H9 (cell line): ENCODE measurements at regions not wholly inside any gene's neighbourhood (a gene's known extent, or its start where the extent isn't known, plus 50 kb on each side); places are given as distances from the start of the nearest gene placed in this dataset.

Experiments used
- DNase-seq: peaks from one replicate; pipeline ENCODE4 v3.0.0-alpha.2; 2017
- H2AFZ ChIP-seq: one replicate; pipeline ENCODE4 v1.6.1; 2013; ENCODE audit warnings: mild to moderate bottlenecking, low read length, control low read depth, moderate library complexity
- H2AK5ac ChIP-seq: 2 replicates; pipeline ENCODE4 v1.6.1; 2013; ENCODE audit warnings: low read length, control low read depth, mixed read lengths; ENCODE audit not compliant: insufficient read length
- H2BK120ac ChIP-seq: one replicate; pipeline ENCODE4 v1.6.1; 2013; ENCODE audit warnings: low read depth, mild to moderate bottlenecking, low read length, control low read depth, inconsistent platforms; ENCODE audit not compliant: poor library complexity, severe bottlenecking
- H2BK12ac ChIP-seq: 2 replicates; pipeline ENCODE4 v1.6.1; 2013; ENCODE audit warnings: low read length, control low read depth, mixed read lengths, low read depth; ENCODE audit not compliant: insufficient read length
- H2BK15ac ChIP-seq: 2 replicates; pipeline ENCODE4 v1.6.1; 2013; ENCODE audit warnings: low read depth, low read length, control low read depth
- H2BK20ac ChIP-seq: one replicate; pipeline ENCODE4 v1.6.1; 2013; ENCODE audit warnings: low read depth, mild to moderate bottlenecking, low read length, control low read depth, inconsistent platforms; ENCODE audit not compliant: poor library complexity, severe bottlenecking
- H2BK5ac ChIP-seq: 2 replicates; pipeline ENCODE4 v1.6.1; 2013; ENCODE audit warnings: low read length, control low read depth, mixed read lengths; ENCODE audit not compliant: insufficient read length
- H3K14ac ChIP-seq: 2 replicates; pipeline ENCODE4 v1.6.1; 2013; ENCODE audit warnings: low read length, control low read depth; ENCODE audit not compliant: insufficient read depth
- H3K18ac ChIP-seq: 2 replicates; pipeline ENCODE4 v1.6.1; 2013; ENCODE audit warnings: low read depth, mild to moderate bottlenecking, mixed read lengths, low read length, control low read depth; ENCODE audit not compliant: insufficient read length
- H3K23ac ChIP-seq: 2 replicates; pipeline ENCODE4 v1.6.1; 2013; ENCODE audit warnings: low read length, control low read depth, mixed read lengths, low read depth; ENCODE audit not compliant: insufficient read length
- H3K23me2 ChIP-seq: 2 replicates; pipeline ENCODE4 v1.6.1; 2013; ENCODE audit warnings: low read depth, mild to moderate bottlenecking, mixed read lengths, low read length, control low read depth; ENCODE audit not compliant: insufficient read length, poor library complexity, severe bottlenecking
- H3K27ac ChIP-seq: 2 replicates; pipeline ENCODE4 v1.5.1; 2013; ENCODE audit warnings: low read length, control low read depth, mixed read lengths, low read depth; ENCODE audit not compliant: insufficient read length
- H3K27me3 ChIP-seq: 2 replicates; pipeline ENCODE4 v1.6.1; 2013; ENCODE audit warnings: low read length, control low read depth, inconsistent platforms; ENCODE audit not compliant: insufficient read depth
- H3K4ac ChIP-seq: 2 replicates; pipeline ENCODE4 v1.6.1; 2013; ENCODE audit warnings: low read depth, mild to moderate bottlenecking, control low read depth, inconsistent platforms, low read length, moderate library complexity
- H3K4me1 ChIP-seq: 2 replicates; pipeline ENCODE4 v1.6.1; 2013; ENCODE audit warnings: low read length, control low read depth, inconsistent platforms; ENCODE audit not compliant: insufficient read depth
- H3K4me2 ChIP-seq: 2 replicates; pipeline ENCODE4 v1.6.1; 2013; ENCODE audit warnings: low read length, control low read depth, mixed read lengths; ENCODE audit not compliant: insufficient read length, insufficient read depth
- H3K56ac ChIP-seq: 2 replicates; pipeline ENCODE4 v1.6.1; 2013; ENCODE audit warnings: low read depth, mild to moderate bottlenecking, mixed read lengths, low read length, control low read depth; ENCODE audit not compliant: insufficient read length
- H3K79me1 ChIP-seq: 2 replicates; pipeline ENCODE4 v1.6.1; 2013; ENCODE audit warnings: low read depth, mild to moderate bottlenecking, moderate library complexity, low read length, control low read depth, inconsistent platforms; ENCODE audit not compliant: insufficient read depth, poor library complexity, severe bottlenecking
- H3K79me2 ChIP-seq: 2 replicates; pipeline ENCODE4 v1.6.1; 2013; ENCODE audit warnings: low read length, control low read depth, inconsistent platforms; ENCODE audit not compliant: insufficient read depth
- H3K9ac ChIP-seq: 2 replicates; pipeline ENCODE4 v1.6.1; 2013; ENCODE audit warnings: low read length, control low read depth, mixed read lengths; ENCODE audit not compliant: insufficient read length; ENCODE audit errors: extremely low read depth
- H3K9me3 ChIP-seq: one replicate; pipeline ENCODE4 v1.6.1; 2013; ENCODE audit warnings: low read depth, low read length, inconsistent platforms; ENCODE audit not compliant: control insufficient read depth
- H3T11ph ChIP-seq: one replicate; pipeline ENCODE4 v1.6.1; 2013; ENCODE audit warnings: mild to moderate bottlenecking, low read length, control low read depth, inconsistent platforms
- H4K20me1 ChIP-seq: one replicate; pipeline ENCODE4 v1.6.1; 2013; ENCODE audit not compliant: control insufficient read depth, insufficient read length, insufficient read depth
- H4K5ac ChIP-seq: 2 replicates; pipeline ENCODE4 v1.6.1; 2013; ENCODE audit warnings: low read depth, mild to moderate bottlenecking, mixed read lengths, low read length, control low read depth; ENCODE audit not compliant: insufficient read length
- H4K8ac ChIP-seq: replicated peaks from 2 replicates; pipeline ENCODE4 v1.6.1; 2013; ENCODE audit warnings: low read length, control low read depth, mixed read lengths, low read depth; ENCODE audit not compliant: insufficient read length
- H4K91ac ChIP-seq: 2 replicates; pipeline ENCODE4 v1.6.1; 2013; ENCODE audit warnings: low read depth, mild to moderate bottlenecking, moderate library complexity, mixed read lengths, low read length, control low read depth; ENCODE audit not compliant: insufficient read length
- H3K27ac Mint-ChIP-seq, 3 experiments: 2 replicates in 2 of 3; 3 replicates in 1 of 3; pipeline ENCODE4 v1.8.0; 2020 to 2021; ENCODE audit warnings: mixed read lengths in 3 of 3, mild to moderate bottlenecking in 1 of 3, moderate library complexity in 1 of 3
- H3K27me3 Mint-ChIP-seq: 2 replicates; pipeline ENCODE4 v1.8.0; 2021; ENCODE audit warnings: low read depth, mild to moderate bottlenecking, moderate library complexity, mixed read lengths
- H3K36me3 Mint-ChIP-seq, 3 experiments: 2 replicates in 2 of 3; 3 replicates in 1 of 3; pipeline ENCODE4 v1.8.0; 2020 to 2021; ENCODE audit warnings: low read depth in 3 of 3, mixed read lengths in 3 of 3; ENCODE audit not compliant: insufficient read depth in 1 of 3
- H3K4me1 Mint-ChIP-seq, 2 experiments: 2 replicates each; pipeline ENCODE4 v1.8.0; 2020; ENCODE audit warnings: mixed read lengths in 2 of 2
- H3K4me3 Mint-ChIP-seq, 2 experiments: 2 replicates in 1 of 2; 3 replicates in 1 of 2; pipeline ENCODE4 v1.8.0; 2020 to 2021; ENCODE audit warnings: mild to moderate bottlenecking in 2 of 2, mixed read lengths in 2 of 2, moderate library complexity in 1 of 2
- H3K9me3 Mint-ChIP-seq, 2 experiments: 2 replicates in 1 of 2; 3 replicates in 1 of 2; pipeline ENCODE4 v1.8.0; 2020; ENCODE audit warnings: mild to moderate bottlenecking in 2 of 2, mixed read lengths in 2 of 2, moderate library complexity in 1 of 2
- WGBS: extraction: QIAGEN DNeasy Blood & Tissue Kit; methylation state at CpG from one replicate; pipeline ENCODE4 v1.1.7; 2013; ENCODE audit warnings: missing lambda C conversion rate, low lambda C conversion rate, mixed read lengths; ENCODE audit not compliant: insufficient read length; ENCODE audit errors: extremely low coverage; 5-methylcytosine and 5-hydroxymethylcytosine counted together
- TF ChIP-seq, protein P1 (sequence below): fragments of 200-600 bp; sonication (generic); conservative IDR thresholded peaks from 3 replicates; pipeline ENCODE4 v1.8.0; 2021; ENCODE audit warnings: antibody characterized with exemption, mild to moderate bottlenecking

DNA sequence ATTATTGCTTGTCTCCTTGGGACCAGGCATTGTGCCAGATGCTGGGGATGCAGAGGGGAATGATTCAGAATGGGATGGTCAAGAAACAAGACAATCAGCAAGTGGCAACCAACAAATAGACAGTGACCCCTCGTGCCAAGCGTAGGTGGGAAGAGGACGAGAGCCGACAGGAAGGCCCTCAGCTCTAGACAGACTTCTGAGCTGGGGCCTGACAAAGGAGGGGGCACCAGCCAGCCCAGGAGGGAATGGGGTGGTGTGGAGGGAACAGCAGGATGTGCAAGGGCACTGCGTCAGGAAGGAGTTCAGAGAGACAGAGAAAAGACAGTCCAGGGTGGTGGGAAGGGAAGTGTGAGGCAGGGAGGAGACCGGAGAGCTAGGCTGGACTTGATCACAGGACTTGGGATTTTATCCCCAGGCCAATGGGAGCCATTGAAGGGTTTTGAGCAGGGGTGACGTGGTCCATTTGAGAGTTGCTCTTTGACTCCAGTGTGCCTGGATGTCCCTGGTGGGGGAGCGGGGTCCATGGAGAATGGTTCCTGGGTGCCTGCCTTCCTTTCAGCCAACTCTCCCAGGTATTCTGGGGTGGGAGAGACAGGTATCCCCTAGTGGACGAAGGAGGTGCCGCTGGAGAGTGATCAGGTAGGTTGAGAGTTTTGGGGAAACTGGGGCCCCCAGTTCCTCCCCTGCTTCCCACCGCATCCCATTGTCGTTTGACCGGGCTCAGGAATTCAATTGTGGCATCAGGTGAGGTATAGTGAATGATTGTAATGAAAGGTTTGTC lies 79.3 kb upstream of the ZNF618 start:
- TF ChIP-seq, protein P1, sequence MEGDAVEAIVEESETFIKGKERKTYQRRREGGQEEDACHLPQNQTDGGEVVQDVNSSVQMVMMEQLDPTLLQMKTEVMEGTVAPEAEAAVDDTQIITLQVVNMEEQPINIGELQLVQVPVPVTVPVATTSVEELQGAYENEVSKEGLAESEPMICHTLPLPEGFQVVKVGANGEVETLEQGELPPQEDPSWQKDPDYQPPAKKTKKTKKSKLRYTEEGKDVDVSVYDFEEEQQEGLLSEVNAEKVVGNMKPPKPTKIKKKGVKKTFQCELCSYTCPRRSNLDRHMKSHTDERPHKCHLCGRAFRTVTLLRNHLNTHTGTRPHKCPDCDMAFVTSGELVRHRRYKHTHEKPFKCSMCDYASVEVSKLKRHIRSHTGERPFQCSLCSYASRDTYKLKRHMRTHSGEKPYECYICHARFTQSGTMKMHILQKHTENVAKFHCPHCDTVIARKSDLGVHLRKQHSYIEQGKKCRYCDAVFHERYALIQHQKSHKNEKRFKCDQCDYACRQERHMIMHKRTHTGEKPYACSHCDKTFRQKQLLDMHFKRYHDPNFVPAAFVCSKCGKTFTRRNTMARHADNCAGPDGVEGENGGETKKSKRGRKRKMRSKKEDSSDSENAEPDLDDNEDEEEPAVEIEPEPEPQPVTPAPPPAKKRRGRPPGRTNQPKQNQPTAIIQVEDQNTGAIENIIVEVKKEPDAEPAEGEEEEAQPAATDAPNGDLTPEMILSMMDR: peak; percentile 47
- Histone ChIP-seq H4K20me1 (no peaks in the 10 kb centered on the region), H3K9ac (no peak overlapping the region), H3K4me2 (no peak overlapping the region), H2BK20ac (no peak overlapping the region), H3K9me3 (no peaks in the 10 kb centered on the region), H3K4me1 (peaks cover 6% of the 10 kb centered on the region; the same call in 1 of the 2 replicates), H3K23ac (no peak overlapping the region), H3K27ac (no peak overlapping the region), H3K56ac (no peak overlapping the region), H2BK15ac (no peak overlapping the region), H3K4ac (no peak overlapping the region), H3K79me1 (no peaks in the 10 kb centered on the region), H3K14ac (peak overlapping the region; percentile 39), H4K91ac (no peak overlapping the region), H2BK120ac (no peak overlapping the region), H3K23me2 (no peaks in the 10 kb centered on the region), H2BK5ac (no peak overlapping the region), H2AK5ac (no peak overlapping the region), H3K79me2 (no peaks in the 10 kb centered on the region), H3K27me3 (no peaks in the 10 kb centered on the region), H2BK12ac (peak overlapping the region; percentile 47), H3T11ph (no peak overlapping the region), H4K5ac (no peak overlapping the region), H3K18ac (no peak overlapping the region), H4K8ac (no peak overlapping the region), H2AFZ (no peak overlapping the region)
- Mint-ChIP-seq H3K27ac (peak overlapping the region in 1 of 3 experiments; percentile 58; a peak in 1 of 7 replicates), H3K4me3 (no peak overlapping the region), H3K4me1 (peaks cover 22 to 31% of the 10 kb centered on the region in 2 experiments), H3K36me3 (no peaks in the 10 kb centered on the region), H3K27me3 (peaks cover 11% of the 10 kb centered on the region), H3K9me3 (peaks cover 0 to 2% of the 10 kb centered on the region in 2 experiments; a peak in 1 of 5 replicates)
- no CpG with 5 or more reads among the region's 13 CpGs for WGBS
- DNase-seq: no peak
